ENCODE measurements at regions not wholly inside any gene's neighbourhood (a gene's known extent, or its start where the extent isn't known, plus 50 kb on each side); places are given as distances from the start of the nearest gene placed in this dataset.

GRCh38 chr7:116188-116981, 76.0 kb upstream of the FAM20C start:
- TF ChIP-seq REST (IDR thresholded peaks at IDR 0.05; ENCODE audit: unreplicated experiment), result no peak
- TF ChIP-seq POLR2AphosphoS5 (IDR thresholded peaks at IDR 0.05; ENCODE audit: low read depth), result no peak
- no peak for TF ChIP-seq NANOG (IDR thresholded peaks at IDR 0.05; ENCODE audit: borderline replicate concordance)
- TF ChIP-seq CTCF (conservative IDR thresholded peaks at IDR 0.05; ENCODE audit: low read depth in 2 of 2), result no peak
- no peak for TF ChIP-seq EZH2phosphoT487 (IDR thresholded peaks at IDR 0.05; ENCODE audit: unreplicated experiment)
- TF ChIP-seq EZH2 (IDR thresholded peaks at IDR 0.05; ENCODE audit: low read depth, unreplicated experiment), result no peak

Data from GM23338 (cell line).